CD4-positive, alpha-beta T cell treated with Interleukin-17A for 1 hour (primary cell): ENCODE measurements at regions not wholly inside any gene's neighbourhood (a gene's known extent, or its start where the extent isn't known, plus 50 kb on each side); places are given as distances from the start of the nearest gene placed in this dataset.

Experiments used
- DNase-seq: peaks from one replicate; pipeline ENCODE4 v3.0.0-alpha.2; 2020

GRCh38 chr11:45513821-45514340 is 151.5 kb downstream of the CHST1 start:
- DNase-seq: no peak

DNA sequence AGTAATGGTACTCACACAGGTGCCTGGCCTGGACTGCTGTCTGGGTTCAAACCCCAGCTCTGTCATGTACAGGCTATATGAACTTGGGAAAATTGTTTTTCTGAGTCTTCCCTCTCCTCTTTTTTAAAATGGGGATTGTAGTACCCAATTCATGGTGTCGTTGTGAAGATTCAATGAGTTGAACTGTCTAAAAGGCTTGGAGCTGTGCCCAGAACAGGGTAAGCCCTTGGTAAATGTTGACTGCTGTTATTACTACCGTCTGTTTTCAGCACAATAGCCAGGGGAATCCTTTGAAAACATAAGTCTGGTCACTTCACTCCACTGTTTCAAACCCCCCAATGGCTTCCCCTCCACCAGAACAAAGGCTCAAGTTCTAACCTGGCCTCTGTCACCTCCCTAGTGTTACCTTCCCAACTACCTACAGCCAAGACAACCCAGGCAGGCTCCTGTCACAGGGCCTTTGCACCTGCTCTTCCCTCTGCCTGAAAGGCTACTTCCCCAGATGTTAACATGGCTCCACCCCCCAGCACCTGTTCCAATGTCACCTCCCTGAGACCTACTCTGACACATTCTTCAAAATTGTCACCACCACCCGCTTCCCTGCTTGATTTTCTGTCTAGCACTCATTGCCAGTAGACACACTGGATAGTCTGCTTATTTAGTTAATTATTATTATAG is 152.8 kb downstream of the CHST1 start:
- no peak for DNase-seq

- no peak for DNase-seq
These were observed 153.9 kb downstream of the CHST1 start for GRCh38 chr11:45511566-45511965.

- DNase-seq: no peak
These were observed 157.5 kb downstream of the CHST1 start for GRCh38 chr11:45507916-45508315.

- DNase-seq: no peak
These were observed 162.1 kb downstream of the CHST1 start for GRCh38 chr11:45503311-45503710.

DNA sequence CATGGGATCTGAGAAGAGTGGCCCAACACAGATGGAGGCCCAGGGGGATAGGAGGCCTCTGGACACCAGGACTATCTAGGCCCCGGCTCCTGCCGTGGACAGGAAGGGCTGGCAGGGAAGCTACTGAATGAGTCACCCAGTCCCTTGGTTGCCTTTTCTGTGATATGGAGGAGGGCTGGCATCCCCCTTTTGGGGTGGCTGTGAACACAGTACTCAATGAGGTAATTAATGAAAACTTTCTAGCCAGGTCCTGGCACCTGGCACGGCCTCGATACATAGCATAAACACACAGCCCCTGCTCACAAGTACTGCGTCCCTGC is 163.2 kb downstream of the CHST1 start:
- DNase-seq: no peak

- no peak for DNase-seq
These were observed 163.8 kb downstream of the CHST1 start for GRCh38 chr11:45501392-45502225.

DNA sequence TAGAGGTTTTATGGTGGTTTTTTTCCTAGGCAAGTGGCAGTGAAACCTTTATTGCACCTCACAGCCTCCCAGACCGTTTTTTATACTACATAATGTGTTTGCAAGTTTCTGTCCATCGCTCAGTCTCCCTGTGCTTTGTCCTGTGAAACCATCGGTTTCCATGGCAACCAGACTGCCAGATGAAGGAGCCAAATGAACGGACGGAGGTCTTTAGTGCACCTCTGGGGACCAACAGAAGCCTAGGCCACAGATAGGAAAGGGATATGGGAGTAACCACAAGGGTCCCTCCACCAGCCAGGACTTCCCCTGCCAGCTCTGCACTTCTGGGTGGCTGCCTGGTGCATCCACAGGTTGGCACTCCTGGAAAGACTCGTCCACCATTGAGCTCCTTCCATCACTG is 165.0 kb downstream of the CHST1 start:
- DNase-seq: no peak

GRCh38 chr11:45494738-45495137 is 170.7 kb downstream of the CHST1 start:
- no peak for DNase-seq

- DNase-seq: no peak
These were observed 176.0 kb downstream of the CHST1 start for GRCh38 chr11:45489281-45489905.

DNA sequence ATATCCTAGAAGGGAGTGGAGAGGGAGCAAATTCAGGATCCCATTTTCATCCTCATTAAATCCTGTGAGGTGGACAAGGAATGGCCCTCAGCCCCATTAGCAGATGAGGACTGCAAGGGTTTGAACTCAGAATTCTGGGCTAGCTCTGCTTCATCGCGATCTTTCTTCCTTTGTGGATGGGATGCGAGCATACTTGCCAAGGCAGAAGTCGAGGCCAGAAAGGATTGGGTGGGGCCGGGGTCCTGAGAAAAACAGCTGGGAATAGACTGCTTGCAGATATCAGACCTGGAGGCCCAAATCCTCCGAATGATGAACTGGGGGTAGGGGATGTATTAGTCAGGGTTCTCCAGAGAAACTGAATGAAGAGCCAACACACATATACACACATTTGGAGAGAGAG is 179.0 kb downstream of the CHST1 start:
- DNase-seq: no peak

- DNase-seq: no peak
These were observed 180.2 kb downstream of the CHST1 start for GRCh38 chr11:45485070-45485707.

- DNase-seq: no peak
These were observed 181.0 kb downstream of the CHST1 start for GRCh38 chr11:45484326-45484883.

GRCh38 chr11:45483416-45483815 is 182.0 kb downstream of the CHST1 start:
- DNase-seq: no peak

DNA sequence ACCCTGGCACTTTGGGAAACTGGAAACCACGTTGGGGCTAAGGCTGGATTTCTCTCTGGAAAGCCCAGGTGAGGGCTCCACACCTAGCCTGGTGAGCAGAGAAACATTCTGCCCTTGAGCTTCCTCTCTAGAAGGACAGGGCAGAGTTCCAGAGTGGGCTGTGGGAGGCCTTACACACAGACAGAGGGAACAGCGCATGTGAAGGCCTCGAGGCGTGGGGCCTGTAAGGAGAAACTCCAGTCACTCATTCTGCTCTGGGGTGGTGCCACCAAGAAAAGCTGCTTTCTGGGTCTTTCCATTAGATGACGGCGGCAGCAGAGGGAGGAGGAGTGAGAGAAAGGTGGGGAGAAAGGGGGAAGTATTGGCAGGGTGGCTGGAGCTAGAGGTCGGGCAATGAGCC is 183.1 kb downstream of the CHST1 start:
- no peak for DNase-seq

GRCh38 chr11:45481026-45481425 is 184.4 kb downstream of the CHST1 start:
- DNase-seq: no peak

DNA sequence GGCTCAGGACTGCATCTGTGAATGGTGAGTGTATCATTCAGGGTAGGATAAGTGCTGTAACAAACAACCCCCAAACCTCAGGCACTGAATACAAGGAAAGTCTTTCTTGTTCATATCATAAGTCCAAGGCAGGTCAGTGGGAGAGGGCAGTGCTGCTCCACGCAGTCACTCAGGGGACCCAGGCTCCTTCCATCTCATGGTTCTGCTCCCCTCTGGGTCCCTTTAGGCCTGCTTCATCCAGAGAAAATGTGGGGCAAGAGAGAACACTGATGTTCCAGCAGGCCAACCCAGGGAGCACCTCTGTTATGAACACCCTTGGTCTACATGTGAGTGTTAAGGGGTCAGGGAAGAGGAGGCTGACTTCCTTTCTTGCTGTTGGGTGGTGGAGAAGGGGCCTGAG is 187.8 kb downstream of the CHST1 start:
- no peak for DNase-seq

DNA sequence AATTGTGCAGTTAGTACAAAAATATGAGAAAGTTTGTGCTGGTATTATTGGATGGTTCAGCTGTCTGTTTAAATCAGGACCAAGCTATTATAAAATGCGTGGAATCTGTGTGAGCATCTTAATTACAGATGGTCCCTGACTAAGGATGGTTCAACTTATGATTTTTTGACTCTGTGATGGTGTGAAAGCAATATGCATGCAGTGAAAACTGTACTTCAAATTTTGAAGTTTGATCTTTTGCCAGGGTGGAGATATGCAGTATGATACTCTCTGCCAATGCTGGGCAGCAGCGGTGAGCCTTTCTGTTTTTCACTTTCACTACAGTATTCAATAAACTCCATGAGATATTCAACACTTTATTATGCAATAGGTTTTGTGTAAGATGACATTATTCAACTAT is 189.3 kb downstream of the CHST1 start:
- DNase-seq: no peak

DNA sequence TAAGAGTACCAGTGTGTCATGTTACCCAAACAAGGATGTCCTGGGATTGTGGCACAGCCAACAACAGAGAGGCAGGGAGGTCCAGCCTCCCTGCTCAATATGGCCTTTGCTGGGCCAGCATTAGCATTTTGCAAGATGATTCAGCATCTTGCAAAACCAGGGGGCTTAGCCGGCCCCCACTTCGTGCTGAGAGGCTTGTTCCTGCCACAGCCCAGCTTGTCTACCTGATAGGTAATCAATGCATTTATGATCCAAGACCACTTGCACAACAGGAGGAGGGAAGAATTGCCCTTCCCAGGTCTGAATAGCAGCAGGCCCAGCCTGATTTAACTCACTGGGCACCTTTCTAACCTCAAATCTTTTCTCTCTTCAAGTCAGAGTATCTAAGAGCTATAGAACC is 189.0 kb upstream of the SYT13 start:
- no peak for DNase-seq

DNA sequence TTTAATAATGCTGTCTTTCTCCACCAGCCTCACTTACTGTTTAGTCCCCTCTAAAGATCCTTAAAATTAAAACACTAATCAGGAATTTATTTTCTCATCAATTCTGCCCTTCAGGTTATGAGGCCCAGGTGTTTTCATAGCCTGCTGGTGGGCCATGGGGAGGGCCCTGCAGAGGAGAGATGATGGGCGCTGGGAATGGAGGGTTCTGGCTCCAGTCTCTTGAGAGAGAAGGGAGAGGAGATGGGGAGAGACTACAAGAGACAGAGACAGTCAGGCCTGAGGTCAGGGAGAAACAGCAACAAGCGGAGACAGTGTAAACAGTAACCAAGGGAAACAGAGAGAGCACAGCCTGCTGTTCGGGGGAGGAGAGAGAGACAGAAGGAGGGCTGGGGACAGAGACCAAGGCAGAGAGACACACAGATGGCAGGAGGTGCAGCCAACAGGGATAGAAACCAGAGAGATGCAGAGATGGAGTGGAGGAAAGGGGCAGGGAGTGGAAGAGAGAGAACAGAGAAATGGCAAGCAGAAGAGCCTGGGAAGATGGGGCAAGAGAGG is 187.3 kb upstream of the SYT13 start:
- DNase-seq: no peak

DNA sequence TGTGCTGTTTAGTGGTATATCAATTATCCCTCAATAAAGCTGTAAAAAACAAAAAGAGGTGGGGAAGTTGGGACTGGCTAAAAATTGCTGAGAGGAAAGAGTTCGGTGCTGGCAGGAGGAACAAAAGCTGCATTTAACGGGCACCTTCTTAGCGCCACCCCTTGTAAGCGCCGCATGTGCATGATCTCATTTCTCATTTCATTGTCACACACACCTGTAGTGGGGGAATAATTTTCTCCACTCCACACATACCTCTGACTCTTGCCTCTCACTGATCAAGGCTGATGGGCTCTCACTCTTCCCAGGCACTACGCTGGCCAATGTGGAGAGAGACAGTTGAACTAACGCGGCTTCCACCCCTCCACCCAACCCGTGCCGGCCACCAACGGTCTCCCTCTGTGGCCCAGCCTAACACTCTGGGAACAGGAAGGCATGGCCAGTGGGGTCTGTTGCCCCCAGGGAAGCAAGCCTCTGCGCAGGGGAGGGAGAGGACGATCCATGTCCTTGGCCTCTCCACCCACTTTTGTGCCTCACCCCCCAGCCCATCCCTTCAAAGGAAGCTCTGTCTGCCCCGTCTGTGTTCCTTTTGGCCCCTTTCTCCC is 186.7 kb upstream of the SYT13 start:
- no peak for DNase-seq

DNA sequence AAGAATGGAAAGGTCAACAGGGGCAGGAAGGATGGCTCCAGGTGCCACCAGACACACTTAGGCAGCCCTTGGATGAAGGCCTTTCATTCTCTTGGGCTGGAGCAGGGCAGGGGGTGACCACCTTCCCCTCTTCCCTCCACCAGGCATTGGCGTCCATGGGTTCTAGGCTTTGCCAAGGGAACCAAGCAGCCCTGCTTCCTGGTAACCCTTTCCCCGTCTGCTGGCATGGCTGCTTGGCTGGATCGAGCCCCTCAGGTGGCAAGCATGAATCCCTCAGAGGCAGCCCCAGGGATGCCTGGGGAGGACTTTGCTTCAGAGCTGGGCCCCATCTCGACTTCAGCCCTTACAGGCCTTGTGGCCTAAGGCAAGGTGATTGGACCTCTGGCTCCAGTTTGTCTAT is 185.1 kb upstream of the SYT13 start:
- DNase-seq: no peak

GRCh38 chr11:45470794-45471167 is 184.6 kb upstream of the SYT13 start:
- DNase-seq: no peak
